ENCODE measurements at regions not wholly inside any gene's neighbourhood (a gene's known extent, or its start where the extent isn't known, plus 50 kb on each side); places are given as distances from the start of the nearest gene placed in this dataset.

- H3K27me3 ChIP-seq, result no peaks in the 10 kb centered on the region
- H3K4me1 ChIP-seq, result no peaks in the 10 kb centered on the region
- DNase-seq (no peak), ATAC-seq (no peak)
- H3K9me3 ChIP-seq, result no peaks in the 10 kb centered on the region
- no peak overlapping the region for H3K4me3 ChIP-seq
- intact Hi-C loops (cut with DNase I), result no loop called here
- no peaks in the 10 kb centered on the region for H3K36me3 ChIP-seq (replicated peaks in 1 of 2; ENCODE audit: insufficient read depth in 1 of 2, low read depth in 2 of 2)
- no peak for TF ChIP-seq POLR2A (IDR thresholded peaks at IDR 0.05)
- TF ChIP-seq, protein P1, sequence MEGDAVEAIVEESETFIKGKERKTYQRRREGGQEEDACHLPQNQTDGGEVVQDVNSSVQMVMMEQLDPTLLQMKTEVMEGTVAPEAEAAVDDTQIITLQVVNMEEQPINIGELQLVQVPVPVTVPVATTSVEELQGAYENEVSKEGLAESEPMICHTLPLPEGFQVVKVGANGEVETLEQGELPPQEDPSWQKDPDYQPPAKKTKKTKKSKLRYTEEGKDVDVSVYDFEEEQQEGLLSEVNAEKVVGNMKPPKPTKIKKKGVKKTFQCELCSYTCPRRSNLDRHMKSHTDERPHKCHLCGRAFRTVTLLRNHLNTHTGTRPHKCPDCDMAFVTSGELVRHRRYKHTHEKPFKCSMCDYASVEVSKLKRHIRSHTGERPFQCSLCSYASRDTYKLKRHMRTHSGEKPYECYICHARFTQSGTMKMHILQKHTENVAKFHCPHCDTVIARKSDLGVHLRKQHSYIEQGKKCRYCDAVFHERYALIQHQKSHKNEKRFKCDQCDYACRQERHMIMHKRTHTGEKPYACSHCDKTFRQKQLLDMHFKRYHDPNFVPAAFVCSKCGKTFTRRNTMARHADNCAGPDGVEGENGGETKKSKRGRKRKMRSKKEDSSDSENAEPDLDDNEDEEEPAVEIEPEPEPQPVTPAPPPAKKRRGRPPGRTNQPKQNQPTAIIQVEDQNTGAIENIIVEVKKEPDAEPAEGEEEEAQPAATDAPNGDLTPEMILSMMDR (IDR thresholded peaks at IDR 0.05), result no peak
- no peak overlapping the region for H3K27ac ChIP-seq
Observed at GRCh38 chr2:153819501-153819900, 52.2 kb upstream of the GALNT13 start.

Data from body of pancreas (tissue), 4 donors.